ENCODE measurements at regions not wholly inside any gene's neighbourhood (a gene's known extent, or its start where the extent isn't known, plus 50 kb on each side); places are given as distances from the start of the nearest gene placed in this dataset.

DNA sequence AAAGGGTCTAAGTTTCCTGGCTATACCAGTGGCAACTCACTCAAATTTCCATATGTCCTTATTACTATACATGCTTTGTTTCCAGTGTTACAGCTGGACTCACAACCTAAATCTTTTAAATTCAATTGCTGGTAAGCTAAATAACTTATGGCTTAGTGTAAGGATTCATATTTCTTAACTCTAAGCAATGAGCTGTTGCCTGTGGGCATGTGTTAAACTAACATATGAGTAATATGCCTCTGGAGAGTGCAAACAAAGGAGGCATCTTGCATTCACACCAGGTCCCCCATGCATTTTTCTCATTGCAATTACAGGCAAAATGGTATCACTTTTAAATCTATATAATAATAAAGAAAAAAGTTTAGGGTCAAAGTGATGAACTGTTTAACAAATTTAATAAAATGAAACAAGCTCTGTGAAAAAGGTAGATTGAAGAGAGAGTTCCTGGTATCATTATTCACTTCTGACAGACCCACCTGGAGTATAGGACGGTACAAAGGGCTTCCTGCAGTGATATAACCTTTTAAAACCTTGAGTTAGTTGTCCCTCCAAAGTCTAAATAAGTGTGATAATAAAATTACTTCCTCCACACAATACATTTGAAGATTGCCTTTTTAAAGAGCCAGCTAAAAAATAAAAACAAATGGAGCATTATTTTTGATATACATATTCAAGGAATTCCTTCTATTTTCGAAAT is 57.6 kb upstream of the HMGCLL1 start:
- DNase-seq, result peak; percentile 59

DNA sequence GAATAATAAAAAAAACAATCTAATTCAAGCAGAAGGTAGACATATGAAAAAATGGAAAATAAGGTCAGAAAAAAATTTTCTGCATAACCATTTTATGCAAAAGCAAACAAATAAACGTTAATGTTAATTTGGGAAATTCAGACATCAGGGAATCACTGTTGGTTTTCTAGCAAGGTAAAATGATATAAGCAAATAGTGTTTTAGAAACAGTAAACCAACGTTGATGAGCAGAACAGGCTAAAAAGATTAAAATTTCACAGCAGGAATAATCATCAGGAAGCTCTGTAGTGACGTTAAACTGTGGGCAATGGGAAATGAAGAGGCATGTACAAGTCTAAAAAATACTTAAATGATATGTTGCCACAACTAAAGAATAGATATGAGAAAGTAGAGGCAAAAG is 54.5 kb upstream of the HMGCLL1 start:
- DNase-seq, result no peak

DNA sequence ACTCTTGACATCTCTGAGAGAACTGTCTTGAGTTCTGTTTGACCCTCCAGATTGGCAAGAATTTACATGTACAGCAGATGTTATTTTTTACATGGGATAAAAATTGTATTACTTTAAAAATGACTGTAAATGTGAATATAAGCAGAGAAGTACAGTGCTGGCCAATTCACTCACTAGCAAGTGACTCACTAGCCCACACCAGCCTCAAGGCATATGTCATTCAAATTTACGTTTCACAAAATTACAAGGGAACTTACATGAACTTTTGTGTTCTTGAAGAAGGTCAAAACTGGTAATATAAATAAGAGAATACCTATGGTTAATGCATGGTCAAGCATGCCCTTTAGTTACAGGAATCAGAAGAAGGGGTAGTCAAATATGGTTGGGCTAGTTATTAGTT is 54.0 kb upstream of the HMGCLL1 start:
- DNase-seq, result no peak

Measured in DMS53 (cell line).